ENCODE measurements at regions not wholly inside any gene's neighbourhood (a gene's known extent, or its start where the extent isn't known, plus 50 kb on each side); places are given as distances from the start of the nearest gene placed in this dataset.

GRCh38 chr2:30349691-30350090, 97.4 kb upstream of the LCLAT1 start:
- CTCF ChIA-PET: no interaction called here
- Histone ChIP-seq H3K27me3 (ENCODE audit: control insufficient read depth, insufficient read depth, low read length) (no peaks in the 10 kb centered on the region), H3K27ac (ENCODE audit: low read depth, low read length) (no peak overlapping the region), H3K9me3 (ENCODE audit: control insufficient read depth, insufficient read depth, low read length) (no peaks in the 10 kb centered on the region; the same call in 1 of the 2 replicates), H3K4me3 (ENCODE audit: low read depth, low read length) (no peak overlapping the region)
- POLR2A ChIA-PET: no interaction called here
- no peak for DNase-seq (ENCODE audit: low read depth, low spot score)
- TF ChIP-seq CTCF (IDR thresholded peaks at IDR 0.05; ENCODE audit: low read depth, low read length): no peak

GRCh38 chr2:30351116-30351515, 95.9 kb upstream of the LCLAT1 start:
- ChIA-PET POLR2A (no interaction called here), CTCF (no interaction called here)
- H3K9me3 ChIP-seq (ENCODE audit: control insufficient read depth, insufficient read depth, low read length): no peaks in the 10 kb centered on the region; the same call in 1 of the 2 replicates
- H3K27ac ChIP-seq (ENCODE audit: low read depth, low read length): no peak overlapping the region
- no peak overlapping the region for H3K4me3 ChIP-seq (ENCODE audit: low read depth, low read length)
- TF ChIP-seq CTCF (IDR thresholded peaks at IDR 0.05; ENCODE audit: low read depth, low read length): no peak
- DNase-seq (ENCODE audit: low read depth, low spot score): no peak
- H3K27me3 ChIP-seq (ENCODE audit: control insufficient read depth, insufficient read depth, low read length): no peaks in the 10 kb centered on the region

- DNase-seq (ENCODE audit: low read depth, low spot score): no peak
- Histone ChIP-seq H3K27ac (ENCODE audit: low read depth, low read length) (no peak overlapping the region), H3K4me3 (ENCODE audit: low read depth, low read length) (no peak overlapping the region), H3K9me3 (ENCODE audit: control insufficient read depth, insufficient read depth, low read length) (no peaks in the 10 kb centered on the region; the same call in 1 of the 2 replicates), H3K27me3 (ENCODE audit: control insufficient read depth, insufficient read depth, low read length) (no peaks in the 10 kb centered on the region)
- POLR2A ChIA-PET: no interaction called here
- no peak for TF ChIP-seq CTCF (IDR thresholded peaks at IDR 0.05; ENCODE audit: low read depth, low read length)
- CTCF ChIA-PET: no interaction called here
These were observed 95.1 kb upstream of the LCLAT1 start for GRCh38 chr2:30351949-30352348.

- ChIA-PET CTCF (no interaction called here), POLR2A (no interaction called here)
- H3K27me3 ChIP-seq (ENCODE audit: control insufficient read depth, insufficient read depth, low read length): no peaks in the 10 kb centered on the region
- no peak for TF ChIP-seq CTCF (IDR thresholded peaks at IDR 0.05; ENCODE audit: low read depth, low read length)
- DNase-seq (ENCODE audit: low read depth, low spot score): no peak
- H3K9me3 ChIP-seq (ENCODE audit: control insufficient read depth, insufficient read depth, low read length): no peaks in the 10 kb centered on the region
- H3K27ac ChIP-seq (ENCODE audit: low read depth, low read length): no peak overlapping the region
- no peak overlapping the region for H3K4me3 ChIP-seq (ENCODE audit: low read depth, low read length)
These were observed 92.9 kb upstream of the LCLAT1 start for GRCh38 chr2:30354150-30354549.

- no peak for DNase-seq (ENCODE audit: low read depth, low spot score)
- CTCF ChIA-PET: interaction anchor here (1.0 kb wide), 1 partner anchor 53 kb away, joined by 4 read pairs; no protein-coding TSS in a partner anchor
- TF ChIP-seq CTCF (IDR thresholded peaks at IDR 0.05; ENCODE audit: low read depth, low read length): no peak
These were observed 92.4 kb upstream of the LCLAT1 start for GRCh38 chr2:30354621-30355020.

More at GRCh38 chr2:30354621-30355020, 92.4 kb upstream of the LCLAT1 start:
- H3K27ac ChIP-seq (ENCODE audit: low read depth, low read length): no peak overlapping the region
- no peaks in the 10 kb centered on the region for H3K9me3 ChIP-seq (ENCODE audit: control insufficient read depth, insufficient read depth, low read length)
- no peak overlapping the region for H3K4me3 ChIP-seq (ENCODE audit: low read depth, low read length)
- POLR2A ChIA-PET: interaction anchor here (0.5 kb wide), 1 partner anchor 124 kb away, joined by 3 read pairs; no protein-coding TSS in a partner anchor
- H3K27me3 ChIP-seq (ENCODE audit: control insufficient read depth, insufficient read depth, low read length): no peaks in the 10 kb centered on the region
